ENCODE measurements at regions not wholly inside any gene's neighbourhood (a gene's known extent, or its start where the extent isn't known, plus 50 kb on each side); places are given as distances from the start of the nearest gene placed in this dataset.

DNA sequence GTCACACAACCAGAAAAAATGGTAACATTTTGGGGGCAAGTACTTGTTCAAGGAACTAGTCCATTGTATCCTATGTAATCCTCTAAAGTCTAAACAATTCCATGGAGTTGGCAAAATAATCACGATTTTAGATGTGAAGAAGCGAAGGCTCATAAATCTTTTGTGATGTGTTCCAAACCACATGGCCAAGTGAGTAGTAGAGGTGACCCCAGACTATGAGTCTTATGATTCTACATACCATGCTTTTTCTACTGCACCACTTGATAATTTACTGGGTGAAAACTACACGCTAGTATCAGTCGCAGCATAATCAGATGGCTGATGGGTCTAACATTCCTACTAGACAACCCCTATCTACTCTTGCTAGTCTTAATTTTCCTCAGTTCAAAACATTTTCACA lies 371.4 kb downstream of the OSR1 start:
- TF ChIP-seq, protein P1, sequence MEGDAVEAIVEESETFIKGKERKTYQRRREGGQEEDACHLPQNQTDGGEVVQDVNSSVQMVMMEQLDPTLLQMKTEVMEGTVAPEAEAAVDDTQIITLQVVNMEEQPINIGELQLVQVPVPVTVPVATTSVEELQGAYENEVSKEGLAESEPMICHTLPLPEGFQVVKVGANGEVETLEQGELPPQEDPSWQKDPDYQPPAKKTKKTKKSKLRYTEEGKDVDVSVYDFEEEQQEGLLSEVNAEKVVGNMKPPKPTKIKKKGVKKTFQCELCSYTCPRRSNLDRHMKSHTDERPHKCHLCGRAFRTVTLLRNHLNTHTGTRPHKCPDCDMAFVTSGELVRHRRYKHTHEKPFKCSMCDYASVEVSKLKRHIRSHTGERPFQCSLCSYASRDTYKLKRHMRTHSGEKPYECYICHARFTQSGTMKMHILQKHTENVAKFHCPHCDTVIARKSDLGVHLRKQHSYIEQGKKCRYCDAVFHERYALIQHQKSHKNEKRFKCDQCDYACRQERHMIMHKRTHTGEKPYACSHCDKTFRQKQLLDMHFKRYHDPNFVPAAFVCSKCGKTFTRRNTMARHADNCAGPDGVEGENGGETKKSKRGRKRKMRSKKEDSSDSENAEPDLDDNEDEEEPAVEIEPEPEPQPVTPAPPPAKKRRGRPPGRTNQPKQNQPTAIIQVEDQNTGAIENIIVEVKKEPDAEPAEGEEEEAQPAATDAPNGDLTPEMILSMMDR (IDR thresholded peaks at IDR 0.05; ENCODE audit: low read depth, low read length): no peak
- no peak overlapping the region for H3K4me3 ChIP-seq (ENCODE audit: low read depth, low read length)
- no peaks in the 10 kb centered on the region for H3K9me3 ChIP-seq
- H3K27me3 ChIP-seq: no peaks in the 10 kb centered on the region
- no peaks in the 10 kb centered on the region for H3K4me1 ChIP-seq
- H3K36me3 ChIP-seq: no peaks in the 10 kb centered on the region
- no peak for DNase-seq

DNA sequence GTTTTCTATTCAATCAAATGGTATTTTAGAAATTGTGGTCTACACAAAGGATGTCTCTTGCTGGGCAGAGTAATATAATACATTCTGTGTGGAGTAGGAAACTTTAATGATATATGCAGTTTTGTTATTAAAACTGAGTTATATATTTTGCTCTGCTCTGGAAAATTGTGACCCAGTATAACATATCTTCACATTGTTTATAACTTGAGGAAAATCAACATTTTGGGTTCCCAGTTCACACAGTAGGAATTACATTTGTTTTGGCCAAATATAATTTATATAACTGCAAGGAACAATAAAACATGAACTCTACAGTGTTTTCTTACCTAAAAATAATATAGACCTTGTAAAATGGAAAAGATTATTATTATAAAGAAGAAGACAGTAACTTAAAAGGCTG lies 372.4 kb downstream of the OSR1 start:
- H3K4me3 ChIP-seq (ENCODE audit: low read depth, low read length): no peak overlapping the region
- H3K36me3 ChIP-seq: no peaks in the 10 kb centered on the region
- H3K9me3 ChIP-seq: no peaks in the 10 kb centered on the region
- TF ChIP-seq, protein P1 (IDR thresholded peaks at IDR 0.05; ENCODE audit: low read depth, low read length): no peak
- H3K4me1 ChIP-seq: no peaks in the 10 kb centered on the region
- H3K27me3 ChIP-seq: no peaks in the 10 kb centered on the region
- no peak for DNase-seq

DNA sequence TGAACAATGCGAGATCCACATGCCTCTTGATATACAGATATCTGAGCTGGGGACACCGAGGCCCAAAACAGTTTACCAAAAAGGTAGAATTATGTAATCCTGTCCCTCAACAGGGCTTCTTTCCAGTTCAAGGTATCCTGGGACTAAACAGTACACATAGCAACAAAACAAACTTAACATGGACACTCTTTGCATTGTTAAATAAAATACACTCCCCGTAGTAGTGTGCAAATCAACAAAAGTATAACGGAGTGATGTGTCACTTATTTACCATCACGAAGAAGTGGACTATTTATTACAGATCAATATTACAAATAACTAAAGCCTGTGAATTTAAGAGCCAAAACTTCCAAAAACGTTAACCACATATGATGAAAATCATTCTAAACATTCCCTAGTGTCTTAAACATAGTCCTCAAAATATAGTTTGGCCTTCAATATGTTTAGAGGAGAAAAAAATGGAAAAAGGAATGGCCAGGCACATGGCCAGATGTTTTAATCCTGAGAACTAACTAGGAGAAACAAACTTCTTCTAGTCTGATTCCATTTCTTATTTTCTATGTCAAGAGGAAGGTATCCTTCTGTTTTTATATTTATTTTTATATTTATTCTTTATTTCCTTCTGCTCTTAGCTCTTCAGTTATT lies 377.5 kb downstream of the OSR1 start:
- Histone ChIP-seq H3K4me1 (no peaks in the 10 kb centered on the region), H3K27me3 (no peaks in the 10 kb centered on the region), H3K36me3 (no peaks in the 10 kb centered on the region), H3K9me3 (no peaks in the 10 kb centered on the region), H3K4me3 (ENCODE audit: low read depth, low read length) (no peak overlapping the region)
- no peak for DNase-seq
- TF ChIP-seq, protein P1 (IDR thresholded peaks at IDR 0.05; ENCODE audit: low read depth, low read length): no peak

DNA sequence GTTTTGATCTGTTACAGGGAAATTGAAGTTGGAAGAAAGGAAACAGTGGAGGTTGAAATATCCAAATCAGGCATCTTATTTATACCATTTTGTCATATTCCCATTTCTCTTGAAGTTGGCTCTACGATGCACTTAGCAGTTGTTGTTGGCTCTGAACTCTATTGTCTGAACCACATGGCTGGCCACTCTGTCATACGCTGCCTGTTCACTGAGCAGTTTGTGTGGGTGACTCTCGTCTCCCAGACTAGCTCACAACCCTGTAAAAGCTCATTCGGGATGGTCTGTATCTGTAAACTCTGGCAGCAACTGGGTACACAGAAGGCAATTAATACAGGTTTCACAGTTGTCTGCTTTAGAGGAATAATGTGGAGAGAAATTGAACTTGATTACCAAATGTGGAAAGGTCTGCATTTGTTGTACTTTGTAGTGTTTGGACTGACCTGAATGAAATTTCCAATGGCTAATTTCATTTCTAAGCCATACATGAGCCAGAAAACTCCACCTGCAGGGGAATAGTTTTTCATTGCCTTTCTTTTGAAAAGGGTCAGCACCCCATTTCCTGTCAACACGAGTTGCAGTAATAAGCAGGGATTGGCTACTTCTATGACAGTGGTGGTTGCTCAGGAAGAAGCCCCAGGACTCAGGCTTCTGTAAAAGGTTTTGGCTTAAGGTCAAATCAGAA lies 378.2 kb downstream of the OSR1 start:
- no peaks in the 10 kb centered on the region for H3K4me1 ChIP-seq
- TF ChIP-seq, protein P1 (IDR thresholded peaks at IDR 0.05; ENCODE audit: low read depth, low read length): no peak
- no peaks in the 10 kb centered on the region for H3K36me3 ChIP-seq
- no peaks in the 10 kb centered on the region for H3K27me3 ChIP-seq
- no peak for DNase-seq
- no peaks in the 10 kb centered on the region for H3K9me3 ChIP-seq
- H3K4me3 ChIP-seq (ENCODE audit: low read depth, low read length): no peak overlapping the region

- no peaks in the 10 kb centered on the region for H3K4me1 ChIP-seq
- no peak overlapping the region for H3K4me3 ChIP-seq (ENCODE audit: low read depth, low read length)
- no peaks in the 10 kb centered on the region for H3K27me3 ChIP-seq
- no peaks in the 10 kb centered on the region for H3K36me3 ChIP-seq
- DNase-seq: no peak
- H3K9me3 ChIP-seq: no peaks in the 10 kb centered on the region
- TF ChIP-seq, protein P1 (IDR thresholded peaks at IDR 0.05; ENCODE audit: low read depth, low read length): no peak
These were observed 381.0 kb downstream of the OSR1 start for GRCh38 chr2:18977409-18977808.

Measured in BE2C (cell line).